ENCODE measurements at regions not wholly inside any gene's neighbourhood (a gene's known extent, or its start where the extent isn't known, plus 50 kb on each side); places are given as distances from the start of the nearest gene placed in this dataset.

- Histone ChIP-seq H3K9me3 (no peaks in the 10 kb centered on the region), H3K36me3 (no peaks in the 10 kb centered on the region), H3K27ac (no peak overlapping the region), H3K4me1 (no peaks in the 10 kb centered on the region), H3K4me3 (no peak overlapping the region), H3K27me3 (no peaks in the 10 kb centered on the region)
- intact Hi-C loops (cut with DNase I; ENCODE audit: low total_unique reads) (no loop called here), in situ Hi-C loops (cut with MboI; ENCODE audit: low pct_ligation_motif_present in 1 of 4, low pct_unique_long_range_greater_than_20kb in 1 of 4, low sequenced_read_pairs in 3 of 4) (no loop called here)
- DNase-seq: no peak
- WGBS, 2 donors (ENCODE audit: low coverage in 1 of 2): 52 to 84% methylated on average over 2 of the region's 2 CpGs
- TF ChIP-seq EP300 (IDR thresholded peaks at IDR 0.05; ENCODE audit: low read depth) (no peak), POLR2AphosphoS5 (IDR thresholded peaks at IDR 0.05) (no peak), CTCF (IDR thresholded peaks at IDR 0.05) (no peak), POLR2A (IDR thresholded peaks at IDR 0.05) (no peak)
Measured at GRCh38 chr3:118108769-118109168, 925.9 kb downstream of the IGSF11 start.

- no peak for TF ChIP-seq POLR2AphosphoS5 (IDR thresholded peaks at IDR 0.05)
- TF ChIP-seq POLR2A (IDR thresholded peaks at IDR 0.05): no peak
- TF ChIP-seq EP300 (IDR thresholded peaks at IDR 0.05; ENCODE audit: low read depth): no peak
- TF ChIP-seq CTCF (IDR thresholded peaks at IDR 0.05): no peak
- Histone ChIP-seq H3K36me3 (no peaks in the 10 kb centered on the region), H3K27me3 (no peaks in the 10 kb centered on the region), H3K27ac (no peak overlapping the region), H3K9me3 (no peaks in the 10 kb centered on the region), H3K4me1 (no peaks in the 10 kb centered on the region), H3K4me3 (no peak overlapping the region)
- WGBS, 2 donors (ENCODE audit: low coverage in 1 of 2): 89 to 90% methylated on average over 4 to 6 of the region's 6 CpGs
- no peak for DNase-seq
- in situ Hi-C loops (cut with MboI; ENCODE audit: low pct_ligation_motif_present in 1 of 4, low pct_unique_long_range_greater_than_20kb in 1 of 4, low sequenced_read_pairs in 3 of 4): no loop called here
- intact Hi-C loops (cut with DNase I; ENCODE audit: low total_unique reads): no loop called here
Measured at GRCh38 chr3:118110211-118110610, 924.4 kb downstream of the IGSF11 start.

DNA sequence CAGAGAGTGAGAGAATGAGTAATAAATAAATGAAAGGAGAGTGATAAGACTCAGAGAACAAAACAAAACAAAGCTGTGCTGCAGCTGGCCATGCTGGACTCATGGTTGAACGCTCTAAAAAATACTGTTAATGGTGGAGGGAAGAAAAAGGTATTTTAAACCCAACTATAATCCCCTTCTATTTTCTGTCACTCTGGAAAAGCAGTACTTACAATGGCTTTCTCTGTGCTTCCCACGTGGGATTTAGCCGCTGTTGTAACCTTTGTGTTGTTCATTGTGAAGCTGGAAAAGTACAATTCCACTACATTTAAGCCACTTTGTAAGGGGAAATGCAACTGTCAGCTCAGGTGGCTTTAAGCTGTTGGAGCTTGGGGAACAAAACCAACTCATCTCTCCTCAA, 917.7 kb downstream of the IGSF11 start:
- 48 to 59% methylated on average over 3 of the region's 3 CpGs for WGBS, 2 donors (ENCODE audit: low coverage in 1 of 2)
- TF ChIP-seq POLR2A (IDR thresholded peaks at IDR 0.05): no peak
- TF ChIP-seq POLR2AphosphoS5 (IDR thresholded peaks at IDR 0.05): no peak
- no peak for TF ChIP-seq CTCF (IDR thresholded peaks at IDR 0.05)
- no peak for TF ChIP-seq EP300 (IDR thresholded peaks at IDR 0.05; ENCODE audit: low read depth)
- in situ Hi-C loops (cut with MboI; ENCODE audit: low pct_ligation_motif_present in 1 of 4, low pct_unique_long_range_greater_than_20kb in 1 of 4, low sequenced_read_pairs in 3 of 4): no loop called here

GRCh38 chr3:118126751-118127150, 907.9 kb downstream of the IGSF11 start:
- Histone ChIP-seq H3K27ac (no peak overlapping the region), H3K9me3 (no peaks in the 10 kb centered on the region), H3K27me3 (no peaks in the 10 kb centered on the region), H3K4me1 (no peaks in the 10 kb centered on the region), H3K36me3 (no peaks in the 10 kb centered on the region), H3K4me3 (no peak overlapping the region)
- TF ChIP-seq POLR2AphosphoS5 (IDR thresholded peaks at IDR 0.05) (no peak), CTCF (IDR thresholded peaks at IDR 0.05) (no peak), EP300 (IDR thresholded peaks at IDR 0.05; ENCODE audit: low read depth) (no peak), POLR2A (IDR thresholded peaks at IDR 0.05) (no peak)
- no peak for DNase-seq
- WGBS, 2 donors (ENCODE audit: low coverage in 1 of 2): 60 to 67% methylated on average over 2 of the region's 2 CpGs
- intact Hi-C loops (cut with DNase I; ENCODE audit: low total_unique reads): no loop called here
- in situ Hi-C loops (cut with MboI; ENCODE audit: low pct_ligation_motif_present in 1 of 4, low pct_unique_long_range_greater_than_20kb in 1 of 4, low sequenced_read_pairs in 3 of 4): no loop called here

More for the DNA sequence above, 917.7 kb downstream of the IGSF11 start:
- no peaks in the 10 kb centered on the region for H3K36me3 ChIP-seq
- H3K4me3 ChIP-seq: no peak overlapping the region
- no peaks in the 10 kb centered on the region for H3K4me1 ChIP-seq
- H3K27ac ChIP-seq: no peak overlapping the region
- no peaks in the 10 kb centered on the region for H3K9me3 ChIP-seq
- intact Hi-C loops (cut with DNase I; ENCODE audit: low total_unique reads): loop anchor here (2.0 kb wide), 1 partner anchor 194 kb away; no protein-coding TSS in a partner anchor
- no peaks in the 10 kb centered on the region for H3K27me3 ChIP-seq
- no peak for DNase-seq

Measured in transverse colon (tissue), 4 donors.